GM19238 (cell line): ENCODE measurements at regions not wholly inside any gene's neighbourhood (a gene's known extent, or its start where the extent isn't known, plus 50 kb on each side); places are given as distances from the start of the nearest gene placed in this dataset.
A peak's percentile ranks its signal among the peaks of the same experiment; 100 is the strongest.
"Not testable (repeated sequence)": the region's sequence is repeated elsewhere in the genome, so short reads cannot be mapped to it uniquely, and the experiment has no call there.

Experiments
- DNase-seq: peaks from one replicate; pipeline ENCODE4 v3.0.0; 2011; ENCODE audit warnings: low spot score; ENCODE audit not compliant: insufficient read length

DNA sequence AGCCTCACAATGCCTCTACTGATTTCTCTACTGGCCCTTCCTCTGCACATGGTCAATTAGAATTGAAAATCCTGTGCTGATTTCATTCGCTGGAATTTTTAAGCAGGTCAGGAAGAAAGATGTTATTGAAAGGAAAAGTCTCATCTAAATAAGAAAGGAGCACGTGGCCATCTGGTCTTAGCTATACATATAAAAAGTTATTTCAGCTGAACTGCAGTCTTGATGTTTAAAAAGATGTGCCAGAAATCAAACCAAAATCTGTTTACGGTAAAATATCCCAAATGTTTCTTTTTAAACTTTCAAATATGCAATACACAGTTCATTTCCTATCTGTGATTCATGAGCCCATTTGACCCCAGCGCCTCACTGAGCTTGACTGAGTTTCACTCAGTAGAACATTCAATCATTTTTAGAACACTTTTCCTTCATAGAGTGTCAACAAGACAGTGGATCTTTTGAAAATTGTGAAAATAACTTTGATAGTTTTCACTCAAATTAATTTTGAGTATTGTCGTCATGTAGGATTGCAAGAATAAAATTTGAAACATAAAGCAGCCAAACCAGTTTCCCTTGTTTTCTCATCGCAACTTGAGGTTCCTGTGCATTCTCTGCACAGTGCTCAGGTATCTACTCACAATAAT is 293.6 kb downstream of the PTPRC start:
- no peak for DNase-seq

- DNase-seq, result no peak
These were observed 294.8 kb downstream of the PTPRC start for GRCh38 chr1:198933515-198934222.

- no peak for DNase-seq
These were observed 295.6 kb downstream of the PTPRC start for GRCh38 chr1:198934426-198934825.

DNA sequence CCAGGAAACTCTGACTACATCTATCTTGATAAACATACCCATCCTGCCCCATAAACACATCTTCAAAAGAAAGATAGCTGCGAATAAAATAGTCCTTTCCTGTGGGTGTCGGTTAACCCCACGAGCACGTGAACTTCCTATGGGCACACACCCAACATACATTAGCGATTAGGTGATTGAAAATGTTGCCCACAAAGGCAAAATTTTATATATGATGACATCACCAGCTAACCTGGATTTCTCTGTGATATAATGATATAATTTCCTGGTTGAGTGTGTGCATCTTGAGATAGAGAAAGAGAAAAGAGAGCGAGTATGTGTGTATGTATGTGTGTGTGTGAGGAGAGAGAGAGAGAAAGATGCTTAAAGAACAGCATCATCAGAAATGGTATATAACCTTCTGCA is 296.1 kb downstream of the PTPRC start:
- DNase-seq, result no peak

- no peak for DNase-seq
These were observed 296.6 kb downstream of the PTPRC start for GRCh38 chr1:198935306-198935921.

DNA sequence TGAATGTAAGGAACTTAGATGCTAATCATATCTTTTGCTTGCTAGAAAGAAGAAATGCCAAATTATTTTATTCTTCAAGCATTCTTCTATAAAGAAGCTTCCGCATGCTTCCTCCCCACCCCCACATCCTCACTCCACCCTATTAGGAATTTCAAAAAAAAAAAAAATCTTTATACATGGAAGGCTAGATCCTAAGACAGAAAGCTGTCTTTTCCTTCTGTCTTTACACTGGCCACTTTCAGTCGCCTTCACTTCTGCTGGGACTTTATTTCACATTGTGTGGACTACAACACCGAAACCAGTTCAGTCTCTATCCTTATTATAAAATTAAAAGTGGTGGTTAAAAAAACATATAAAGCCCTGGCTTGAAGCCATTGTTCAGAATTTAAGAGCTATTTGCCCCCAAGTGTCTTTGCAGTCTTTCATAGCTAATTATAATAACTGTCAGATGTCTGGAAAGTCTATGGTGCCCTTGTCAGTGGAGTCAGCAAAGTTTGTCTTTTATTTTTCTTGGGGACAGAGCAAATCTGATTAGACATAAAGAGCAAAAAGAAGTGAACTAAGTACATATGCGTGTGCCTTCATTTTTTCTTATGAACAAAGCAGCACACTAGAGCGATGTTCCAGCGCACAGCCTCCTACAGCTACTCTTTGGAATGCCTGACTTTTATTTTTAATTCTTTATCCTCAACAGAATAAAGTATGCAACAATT is 297.7 kb downstream of the PTPRC start:
- DNase-seq, result no peak

DNA sequence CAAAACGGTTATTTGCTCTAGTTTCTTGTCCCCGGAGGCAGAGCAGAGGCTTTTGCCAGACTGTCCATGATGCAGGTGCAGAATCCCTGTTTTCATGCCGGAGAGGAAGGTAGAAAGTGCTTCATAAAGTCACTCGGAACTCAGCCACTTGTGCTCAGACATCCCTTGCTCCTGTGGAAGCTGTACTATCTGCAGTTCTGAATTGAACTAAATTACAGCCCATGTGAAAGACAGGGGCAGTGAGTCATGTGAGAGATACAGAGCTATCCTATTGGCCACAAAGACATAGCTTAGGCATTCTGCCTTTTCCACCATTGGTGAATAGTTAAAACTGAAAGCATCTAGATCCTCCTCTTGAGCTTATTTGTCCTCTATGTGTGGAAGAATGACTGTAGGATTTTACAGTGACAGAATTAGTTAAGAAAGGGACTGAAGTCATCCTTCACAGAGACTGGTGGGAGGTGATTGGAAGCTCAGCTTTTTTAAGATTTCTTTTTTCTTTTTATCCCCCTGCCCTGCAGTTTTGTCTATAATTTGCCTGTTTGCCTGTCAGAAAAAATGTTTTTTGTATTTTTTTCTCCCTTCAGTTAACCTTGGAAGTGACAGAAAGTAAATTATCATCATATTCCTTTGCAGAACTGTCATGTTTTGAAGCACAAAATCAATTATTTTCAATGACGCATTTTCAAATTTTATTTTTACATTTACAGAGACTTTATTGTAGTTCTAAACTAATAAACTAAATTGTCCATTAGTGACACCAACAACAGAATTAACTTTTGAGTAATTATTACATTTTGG is 298.6 kb downstream of the PTPRC start:
- peak; percentile 46 for DNase-seq

GRCh38 chr1:198939286-198939685 is 300.4 kb downstream of the PTPRC start:
- no peak for DNase-seq

DNA sequence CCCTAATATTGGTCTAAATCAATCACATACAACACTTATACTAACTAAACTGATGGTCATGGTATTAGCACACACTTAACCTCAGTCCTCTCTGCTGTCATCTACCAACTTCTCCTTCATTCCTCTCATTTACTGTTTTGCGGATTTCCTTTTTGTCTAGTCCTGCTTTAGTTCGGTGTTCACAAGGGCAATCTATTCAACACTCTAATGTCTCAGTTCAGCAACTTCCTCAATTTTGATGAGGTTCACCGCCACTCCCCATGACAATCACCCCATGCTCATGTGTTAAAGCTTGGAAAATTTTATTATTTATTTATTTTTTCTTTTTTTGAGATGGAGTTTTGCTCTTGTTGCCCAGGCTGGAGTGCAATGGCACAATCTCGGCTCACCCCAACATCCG is 301.1 kb downstream of the PTPRC start:
- no peak for DNase-seq

DNA sequence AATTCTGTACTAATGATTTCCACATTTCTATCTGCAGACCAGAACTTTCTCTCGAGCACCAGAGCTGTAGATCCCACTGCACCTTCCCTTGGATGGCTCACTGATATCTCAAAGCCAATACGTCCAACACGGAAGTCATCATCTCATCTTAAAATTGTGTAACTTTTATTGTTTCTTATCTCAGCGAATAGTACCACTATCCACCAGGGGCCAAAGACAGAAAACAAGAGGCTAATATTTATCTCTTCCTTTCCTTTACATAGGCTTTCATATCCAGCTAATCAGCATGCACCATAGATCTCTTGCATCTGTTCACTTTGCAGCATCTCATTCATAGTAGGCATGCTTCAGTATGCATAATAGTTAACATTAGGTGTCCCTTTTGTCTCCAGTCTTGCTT is 303.6 kb downstream of the PTPRC start:
- no peak for DNase-seq

GRCh38 chr1:198943484-198944187 is 304.8 kb downstream of the PTPRC start:
- DNase-seq, result no peak

GRCh38 chr1:198947456-198947855 is 308.6 kb downstream of the PTPRC start:
- DNase-seq, result no peak

- DNase-seq, result no peak
These were observed 310.2 kb downstream of the PTPRC start for GRCh38 chr1:198948895-198949659.

- DNase-seq, result no peak
These were observed 311.2 kb downstream of the PTPRC start for GRCh38 chr1:198950036-198950435.

- DNase-seq, result no peak
These were observed 316.2 kb downstream of the PTPRC start for GRCh38 chr1:198955085-198955484.

- DNase-seq, result no peak
These were observed 318.2 kb downstream of the PTPRC start for GRCh38 chr1:198957044-198957443.

DNA sequence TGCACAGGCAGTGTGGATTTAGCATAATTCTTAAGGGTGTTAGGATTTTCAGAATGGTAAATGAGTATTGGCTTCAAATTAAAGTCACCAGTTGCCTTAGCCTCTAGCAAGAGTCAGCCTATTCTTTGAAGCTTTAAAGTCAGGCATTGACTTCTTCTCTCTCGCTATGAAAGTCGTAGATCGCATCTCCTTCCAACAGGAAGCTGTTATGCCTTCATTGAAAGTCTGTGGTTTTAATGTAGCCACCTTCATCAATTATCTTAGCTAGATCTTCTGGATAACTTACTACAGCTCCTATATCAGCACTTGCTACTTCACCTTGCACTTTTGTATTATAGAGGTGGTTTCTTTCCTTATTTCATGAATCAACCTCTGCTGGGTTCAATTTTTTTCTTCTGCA is 320.2 kb downstream of the PTPRC start:
- no peak for DNase-seq

DNA sequence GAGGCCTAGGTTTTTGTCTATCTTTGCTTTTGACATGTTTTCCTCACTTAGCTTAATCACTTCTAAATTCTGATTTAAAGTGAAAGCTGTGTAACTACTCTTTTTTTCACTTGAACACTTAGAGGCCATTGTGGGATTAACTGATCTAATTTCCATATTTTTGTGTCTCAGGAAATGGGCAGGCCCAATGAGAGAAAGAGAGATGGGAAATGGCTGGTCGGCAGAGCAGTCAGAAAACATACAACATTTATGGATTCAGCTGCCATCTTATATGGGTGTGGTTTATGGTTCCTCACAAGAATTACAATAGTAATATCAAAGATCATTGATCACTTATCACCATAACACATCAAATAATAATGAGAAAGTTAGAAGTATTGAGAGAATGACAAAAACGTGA is 320.8 kb downstream of the PTPRC start:
- no peak for DNase-seq

GRCh38 chr1:198963796-198964195 is 325.0 kb downstream of the PTPRC start:
- not testable (repeated sequence) for DNase-seq

DNA sequence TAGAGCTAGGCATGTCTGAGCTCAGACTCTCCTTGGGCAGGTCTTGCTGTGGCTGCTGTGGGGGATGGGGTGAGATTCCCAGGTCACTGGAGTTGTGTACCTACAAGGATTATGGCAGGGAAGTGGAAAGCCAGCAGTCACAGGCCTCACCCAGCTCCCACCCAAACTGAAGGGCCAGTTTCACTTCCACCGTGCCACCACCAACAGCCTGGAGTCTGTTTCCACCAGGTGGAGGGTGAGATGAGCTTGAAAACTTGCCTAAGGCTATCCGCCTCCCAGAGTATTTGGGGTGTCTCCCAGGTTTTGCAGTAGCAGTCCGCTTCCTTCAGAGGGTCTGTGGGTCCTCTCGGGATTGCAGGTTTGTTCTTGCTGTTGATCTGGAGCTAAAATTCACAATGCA is 327.7 kb downstream of the PTPRC start:
- DNase-seq, result no peak
